GM21360 (cell line): ENCODE measurements at regions not wholly inside any gene's neighbourhood (a gene's known extent, or its start where the extent isn't known, plus 50 kb on each side); places are given as distances from the start of the nearest gene placed in this dataset.

ENCODE experiments used
- ATAC-seq: cut with Tn5 transposase; IDR thresholded peaks from one replicate; pipeline ENCODE4 v1.9.1; 2021; ENCODE audit warnings: mild to moderate bottlenecking, moderate library complexity; ENCODE audit not compliant: unreplicated experiment

DNA sequence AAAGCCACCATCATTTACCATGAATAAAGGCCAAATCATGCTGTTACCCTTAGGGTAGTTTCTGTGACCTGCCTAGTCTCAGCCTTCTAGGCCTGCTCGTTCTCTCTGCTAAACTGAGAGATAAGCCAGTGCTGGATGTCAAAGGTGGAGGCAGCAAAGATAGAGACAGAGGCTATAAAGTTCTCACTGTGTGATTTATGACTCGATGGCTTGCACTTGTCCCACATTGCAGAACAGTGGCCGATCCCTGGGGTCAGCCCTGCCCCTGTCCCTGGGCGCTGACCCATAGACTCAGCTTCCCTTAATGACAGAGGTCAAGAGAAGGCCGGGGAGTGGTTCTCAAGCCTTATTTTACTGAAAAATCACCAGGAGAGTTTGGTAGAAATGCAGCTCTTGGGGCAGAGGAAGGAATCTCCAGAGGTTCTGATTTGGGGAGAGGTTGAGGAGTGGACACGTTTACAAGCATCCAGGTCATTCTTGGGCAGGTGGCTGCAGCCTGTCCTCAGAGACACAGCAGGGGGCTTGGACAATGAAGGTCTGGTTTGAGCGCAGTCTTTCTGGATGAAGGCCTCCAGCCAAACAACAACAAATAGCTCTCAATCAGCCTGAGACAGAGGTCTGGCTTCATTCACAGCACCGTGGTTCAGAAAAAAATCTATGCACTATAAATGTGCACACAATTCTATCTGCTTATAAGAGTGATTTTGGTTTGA is 143.5 kb downstream of the ACKR3 start:
- ATAC-seq = no peak

DNA sequence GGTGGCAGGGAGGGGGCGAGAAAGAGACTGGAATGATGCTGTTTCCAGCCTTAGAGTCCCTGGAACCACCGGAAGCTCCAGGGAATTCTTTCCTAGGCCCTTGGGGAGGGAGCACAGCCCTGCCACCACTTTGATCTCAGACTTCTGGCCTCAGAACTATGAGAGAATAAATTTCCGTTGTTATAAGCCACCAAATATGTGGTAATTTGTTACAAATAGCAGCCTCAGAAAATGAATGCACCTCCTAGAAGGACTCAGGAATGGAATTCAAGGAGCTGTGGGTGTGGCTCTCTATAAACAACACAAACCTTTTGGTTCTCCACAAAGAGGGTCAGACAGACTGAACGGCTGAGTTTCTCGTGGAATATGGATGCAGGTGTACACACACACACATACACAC is 144.5 kb downstream of the ACKR3 start:
- ATAC-seq = no peak

DNA sequence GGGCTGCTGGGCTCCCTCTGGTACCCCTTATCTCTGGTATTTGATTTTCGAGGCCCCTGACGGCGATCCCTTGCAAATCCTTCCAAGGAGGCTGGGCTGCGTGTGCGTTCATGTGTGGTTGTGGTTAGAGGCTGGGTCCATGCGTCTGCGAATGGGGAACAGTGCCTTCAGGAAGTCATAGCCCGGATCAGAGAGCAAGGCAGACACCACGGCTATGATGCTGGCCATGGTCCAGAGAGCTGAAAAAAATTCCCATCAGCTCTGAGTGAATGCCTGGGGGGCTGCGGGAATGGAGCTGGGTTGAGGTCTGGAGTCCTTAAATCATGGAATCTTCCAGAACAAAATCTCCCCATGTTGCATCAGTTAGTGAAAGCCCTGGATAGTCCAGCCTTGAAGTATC is 145.5 kb downstream of the ACKR3 start:
- no peak for ATAC-seq

GRCh38 chr2:236715491-236715961 is 145.9 kb downstream of the ACKR3 start:
- ATAC-seq = no peak

DNA sequence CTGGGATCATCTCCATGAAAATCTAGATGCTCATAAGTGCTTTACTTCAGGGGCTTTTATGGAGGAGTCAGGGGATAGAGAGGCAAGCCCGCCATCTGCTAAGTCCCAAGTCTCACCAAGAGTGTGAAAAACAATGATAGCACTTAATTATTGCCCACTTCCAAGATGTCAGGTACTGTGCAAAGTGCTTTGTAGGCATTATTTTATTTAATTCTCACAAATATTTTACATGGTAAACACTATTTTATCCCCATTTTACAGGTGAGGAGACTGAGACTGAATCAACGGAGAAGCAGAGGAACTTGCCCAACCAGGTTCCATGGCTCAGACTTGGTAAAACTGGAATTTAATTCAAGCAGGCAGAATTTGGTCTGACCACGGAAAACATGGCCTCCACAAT is 147.5 kb downstream of the ACKR3 start:
- no peak for ATAC-seq

DNA sequence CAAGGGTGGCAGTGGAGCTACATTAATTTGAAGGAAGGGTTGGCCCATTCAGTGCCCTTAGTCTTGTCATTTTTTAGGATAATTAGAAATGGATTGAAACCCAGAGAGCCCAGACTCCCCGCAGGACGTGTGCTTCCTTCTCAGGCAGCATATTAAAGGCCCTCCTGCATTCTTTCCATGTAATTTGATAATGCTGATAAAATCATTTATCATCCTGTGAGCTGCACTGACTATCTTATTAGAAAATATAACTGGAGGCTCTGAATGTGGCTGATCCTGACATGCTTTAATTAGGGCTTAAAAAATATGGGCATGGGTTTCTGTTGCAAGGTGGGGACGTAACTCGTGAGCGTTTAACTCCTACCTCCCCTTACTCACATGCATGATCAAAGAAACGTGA is 148.1 kb downstream of the ACKR3 start:
- ATAC-seq = no peak

- ATAC-seq = no peak
Measured at GRCh38 chr2:236718207-236718992, 148.8 kb downstream of the ACKR3 start.

DNA sequence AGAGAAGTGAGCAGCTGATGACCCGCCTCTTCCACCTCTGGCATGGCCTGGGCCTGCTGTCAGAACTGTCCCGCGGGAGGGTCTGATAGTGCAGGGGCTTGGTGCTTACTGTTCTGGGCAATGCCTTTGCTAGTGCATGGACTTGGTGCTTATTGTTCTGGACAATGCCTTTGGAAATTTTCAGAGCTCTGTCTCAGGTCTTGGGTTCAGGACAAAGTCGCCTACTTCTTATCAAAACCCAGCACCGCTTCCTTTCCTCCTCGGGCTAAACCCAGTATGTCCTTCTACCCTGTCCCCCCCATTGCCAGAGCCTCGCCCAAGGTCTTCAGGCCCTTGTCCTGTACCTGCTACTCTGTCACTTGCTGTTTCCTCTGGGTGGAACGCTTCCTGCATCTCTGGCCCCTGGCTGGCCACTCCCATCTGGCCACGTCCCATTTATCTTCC is 149.6 kb downstream of the ACKR3 start:
- ATAC-seq = no peak

DNA sequence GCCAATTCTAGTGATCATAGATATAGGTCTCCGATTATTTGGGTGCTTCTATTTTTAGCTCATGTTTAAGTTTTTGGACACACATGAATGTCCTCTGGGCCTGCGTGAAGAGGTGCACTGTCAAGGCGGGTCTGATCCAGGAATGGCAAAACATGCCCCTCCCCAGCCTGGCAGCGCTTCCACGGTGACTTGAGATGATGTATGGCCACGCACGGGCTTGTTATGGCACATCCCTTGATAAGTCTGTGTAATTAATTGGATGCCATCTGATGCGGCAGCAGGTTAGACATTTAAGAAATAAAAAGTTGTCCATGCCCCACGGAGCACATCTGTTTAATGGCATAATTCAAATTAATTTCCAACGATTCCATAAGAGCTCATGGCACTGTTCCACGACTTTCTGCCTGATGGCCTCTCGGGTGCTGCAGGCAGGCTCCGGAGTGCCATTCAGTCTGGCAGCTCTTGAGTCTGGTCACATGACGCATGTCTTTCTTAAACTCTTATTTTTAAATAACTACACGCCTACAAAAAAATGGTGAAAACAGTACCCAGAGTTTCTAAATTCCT is 151.4 kb downstream of the ACKR3 start:
- ATAC-seq = no peak

GRCh38 chr2:236724200-236724599 is 154.6 kb downstream of the ACKR3 start:
- ATAC-seq = no peak

- no peak for ATAC-seq
Measured at GRCh38 chr2:236726701-236727450, 157.3 kb downstream of the ACKR3 start.

- no peak for ATAC-seq
Measured at GRCh38 chr2:236728916-236729670, 159.5 kb downstream of the ACKR3 start.

DNA sequence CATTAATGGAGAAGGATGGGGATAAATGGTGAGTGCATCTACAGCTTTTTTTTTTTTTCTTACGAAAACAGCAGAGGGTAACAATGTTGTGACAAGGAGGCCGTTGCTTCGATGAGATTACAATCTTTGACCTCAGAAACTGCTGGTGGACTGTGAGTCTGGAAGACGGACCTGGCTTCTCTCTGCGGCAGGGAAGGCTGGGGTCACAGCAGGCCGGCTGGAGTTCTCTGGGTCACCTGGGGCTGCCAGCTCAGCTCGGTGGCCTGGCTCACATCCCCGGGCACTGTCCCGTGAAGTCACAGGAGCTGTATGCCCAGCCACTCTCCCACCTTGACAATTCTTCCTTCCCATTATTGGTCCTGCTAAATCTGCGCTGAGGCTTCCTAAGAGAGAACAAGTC is 160.8 kb downstream of the ACKR3 start:
- no peak for ATAC-seq

DNA sequence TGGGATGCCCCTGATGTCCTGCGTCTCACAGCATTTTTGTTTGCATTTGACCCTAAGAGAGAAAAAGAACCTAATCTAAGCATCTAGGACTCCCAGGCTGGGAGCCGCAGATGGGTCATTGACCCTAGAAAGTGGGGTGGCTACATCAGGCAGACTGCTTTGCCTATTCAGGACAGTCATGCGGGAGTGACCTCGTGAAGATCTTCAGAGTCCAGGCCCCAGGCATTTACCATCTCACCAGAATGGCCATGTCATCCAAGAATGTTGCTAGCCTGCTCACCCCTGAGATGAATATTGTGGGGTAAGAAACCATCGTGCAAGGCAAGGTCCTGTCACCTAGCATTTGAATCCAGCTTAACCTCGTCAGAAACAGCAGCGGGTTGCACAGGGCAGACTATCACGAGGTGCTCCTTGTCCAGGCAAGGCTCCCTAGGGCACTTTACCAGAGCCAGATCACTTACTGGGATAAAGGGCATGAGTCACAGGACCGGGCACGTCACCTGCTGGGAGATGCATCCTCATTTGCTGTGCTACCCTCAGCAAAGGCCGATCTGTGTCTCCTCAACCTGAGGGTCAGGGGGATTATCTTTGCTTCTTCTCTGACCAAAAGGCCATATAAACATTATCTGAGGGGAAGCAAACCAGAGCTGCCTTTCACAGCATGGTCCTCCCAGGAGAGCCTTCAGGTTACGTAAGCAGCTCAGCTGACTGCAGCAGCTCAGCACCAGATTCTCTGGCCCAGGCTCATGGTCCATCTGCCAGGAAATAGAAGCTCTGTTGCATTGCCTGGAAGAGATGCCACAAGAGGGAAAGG is 162.3 kb downstream of the ACKR3 start:
- no peak for ATAC-seq

GRCh38 chr2:236733156-236733555 is 163.5 kb downstream of the ACKR3 start:
- ATAC-seq = no peak

GRCh38 chr2:236735825-236736238 is 166.2 kb downstream of the ACKR3 start:
- no peak for ATAC-seq

GRCh38 chr2:236738030-236738429 is 168.4 kb downstream of the ACKR3 start:
- no peak for ATAC-seq

DNA sequence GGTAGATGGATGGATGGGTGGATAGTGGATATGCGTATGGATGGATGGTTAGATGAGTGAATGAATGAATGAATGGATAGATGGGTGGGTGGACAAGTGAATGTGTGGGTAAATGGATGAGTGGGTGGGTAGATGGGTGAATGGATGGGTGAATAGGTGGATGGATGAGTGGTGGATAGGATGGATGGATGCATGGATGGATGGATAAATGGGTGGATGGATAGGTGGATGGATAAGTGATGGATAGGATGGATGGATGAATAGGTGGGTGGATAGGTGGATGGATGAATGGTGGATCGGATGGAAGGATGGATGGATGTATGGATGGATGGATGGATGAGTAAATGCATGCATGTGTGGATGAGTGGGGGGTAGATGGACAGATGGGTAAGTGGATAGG is 169.3 kb downstream of the ACKR3 start:
- no peak for ATAC-seq

GRCh38 chr2:236739663-236740062 is 170.0 kb downstream of the ACKR3 start:
- ATAC-seq = no peak

GRCh38 chr2:236740506-236740905 is 170.9 kb downstream of the ACKR3 start:
- ATAC-seq = no peak
